ENCODE measurements at regions not wholly inside any gene's neighbourhood (a gene's known extent, or its start where the extent isn't known, plus 50 kb on each side); places are given as distances from the start of the nearest gene placed in this dataset.
"Not testable (repeated sequence)": the region's sequence is repeated elsewhere in the genome, so short reads cannot be mapped to it uniquely, and the experiment has no call there.

DNA sequence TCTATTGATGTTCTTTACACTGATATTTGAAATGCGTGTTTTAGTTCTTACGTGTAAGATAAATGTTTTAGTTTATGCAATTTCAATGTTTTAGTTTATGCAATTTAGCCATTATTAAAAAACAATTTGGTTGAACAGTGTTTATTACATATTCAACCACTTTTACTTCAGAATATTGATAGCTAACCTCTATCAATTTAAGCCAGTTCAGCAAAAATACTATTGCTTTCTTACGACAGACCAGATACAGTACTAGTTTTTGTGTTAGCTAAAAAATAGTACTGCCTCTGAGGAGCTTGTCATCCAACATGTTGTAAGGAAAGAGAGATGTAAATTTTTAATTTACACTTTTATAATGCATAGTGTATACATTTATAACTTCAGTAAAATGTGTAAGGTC is 361.7 kb upstream of the FAT1 start:
- H3K27me3 Mint-ChIP-seq (ENCODE audit: insufficient read depth) = peaks cover 2% of the 10 kb centered on the region; the same call in 1 of the 2 replicates
- H3K27ac Mint-ChIP-seq = no peak overlapping the region
- no peaks in the 10 kb centered on the region for H3K36me3 Mint-ChIP-seq (ENCODE audit: low read depth)
- no peak for DNase-seq
- no peaks in the 10 kb centered on the region for H3K9me3 Mint-ChIP-seq
- TF ChIP-seq, protein P1, sequence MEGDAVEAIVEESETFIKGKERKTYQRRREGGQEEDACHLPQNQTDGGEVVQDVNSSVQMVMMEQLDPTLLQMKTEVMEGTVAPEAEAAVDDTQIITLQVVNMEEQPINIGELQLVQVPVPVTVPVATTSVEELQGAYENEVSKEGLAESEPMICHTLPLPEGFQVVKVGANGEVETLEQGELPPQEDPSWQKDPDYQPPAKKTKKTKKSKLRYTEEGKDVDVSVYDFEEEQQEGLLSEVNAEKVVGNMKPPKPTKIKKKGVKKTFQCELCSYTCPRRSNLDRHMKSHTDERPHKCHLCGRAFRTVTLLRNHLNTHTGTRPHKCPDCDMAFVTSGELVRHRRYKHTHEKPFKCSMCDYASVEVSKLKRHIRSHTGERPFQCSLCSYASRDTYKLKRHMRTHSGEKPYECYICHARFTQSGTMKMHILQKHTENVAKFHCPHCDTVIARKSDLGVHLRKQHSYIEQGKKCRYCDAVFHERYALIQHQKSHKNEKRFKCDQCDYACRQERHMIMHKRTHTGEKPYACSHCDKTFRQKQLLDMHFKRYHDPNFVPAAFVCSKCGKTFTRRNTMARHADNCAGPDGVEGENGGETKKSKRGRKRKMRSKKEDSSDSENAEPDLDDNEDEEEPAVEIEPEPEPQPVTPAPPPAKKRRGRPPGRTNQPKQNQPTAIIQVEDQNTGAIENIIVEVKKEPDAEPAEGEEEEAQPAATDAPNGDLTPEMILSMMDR (IDR thresholded peaks at IDR 0.05) = no peak
- H3K4me3 Mint-ChIP-seq = no peak overlapping the region
- H3K4me1 Mint-ChIP-seq (ENCODE audit: low read depth) = peaks cover 4% of the 10 kb centered on the region

- Mint-ChIP-seq H3K4me1 (ENCODE audit: low read depth) (peaks cover 8% of the 10 kb centered on the region), H3K9me3 (no peaks in the 10 kb centered on the region), H3K36me3 (ENCODE audit: low read depth) (no peaks in the 10 kb centered on the region), H3K27me3 (ENCODE audit: insufficient read depth) (peaks cover 2% of the 10 kb centered on the region), H3K4me3 (no peak overlapping the region), H3K27ac (no peak overlapping the region)
- DNase-seq = no peak
- TF ChIP-seq, protein P1 (IDR thresholded peaks at IDR 0.05) = no peak
These were observed 362.5 kb upstream of the FAT1 start for GRCh38 chr4:187086151-187086550.

DNA sequence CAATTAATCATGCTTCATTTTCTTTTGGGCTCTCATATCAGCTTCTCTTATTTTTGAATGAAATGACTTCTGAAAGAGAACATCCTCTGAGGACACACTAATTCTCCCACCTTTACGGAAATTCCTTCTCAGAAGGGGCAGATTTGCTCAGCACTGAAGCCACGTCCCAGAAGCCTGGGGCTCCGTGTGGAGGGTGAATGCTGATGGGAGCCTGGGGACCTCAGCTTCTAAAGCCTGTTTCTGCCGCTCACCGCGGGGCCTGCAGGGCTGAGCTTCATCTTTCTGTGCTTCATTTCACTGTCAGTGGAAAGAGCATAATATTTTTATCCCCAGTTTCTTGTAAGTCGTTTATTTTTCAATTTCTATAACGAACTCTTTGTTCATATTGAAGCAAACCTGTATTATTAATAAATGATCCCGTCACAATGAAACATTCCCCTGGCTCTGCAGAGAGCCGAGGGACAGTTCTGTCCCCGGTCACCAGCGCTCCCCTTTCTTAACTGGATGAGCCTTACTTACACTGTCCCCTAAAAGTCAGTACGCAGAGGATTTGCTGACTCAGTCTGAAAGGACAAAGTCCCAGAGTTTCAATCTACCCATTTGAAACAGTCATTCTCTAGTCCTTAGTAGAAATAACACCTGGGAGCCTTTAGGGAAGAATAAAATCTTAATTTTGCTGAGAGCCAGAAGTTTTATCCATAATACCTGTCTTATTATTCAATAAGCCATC is 364.6 kb upstream of the FAT1 start:
- Mint-ChIP-seq H3K4me1 (ENCODE audit: low read depth) (peaks cover 8% of the 10 kb centered on the region), H3K4me3 (no peak overlapping the region), H3K9me3 (no peaks in the 10 kb centered on the region), H3K27me3 (ENCODE audit: insufficient read depth) (peaks cover 2% of the 10 kb centered on the region), H3K36me3 (ENCODE audit: low read depth) (no peaks in the 10 kb centered on the region), H3K27ac (no peak overlapping the region)
- no peak for DNase-seq
- TF ChIP-seq, protein P1 (IDR thresholded peaks at IDR 0.05) = no peak

DNA sequence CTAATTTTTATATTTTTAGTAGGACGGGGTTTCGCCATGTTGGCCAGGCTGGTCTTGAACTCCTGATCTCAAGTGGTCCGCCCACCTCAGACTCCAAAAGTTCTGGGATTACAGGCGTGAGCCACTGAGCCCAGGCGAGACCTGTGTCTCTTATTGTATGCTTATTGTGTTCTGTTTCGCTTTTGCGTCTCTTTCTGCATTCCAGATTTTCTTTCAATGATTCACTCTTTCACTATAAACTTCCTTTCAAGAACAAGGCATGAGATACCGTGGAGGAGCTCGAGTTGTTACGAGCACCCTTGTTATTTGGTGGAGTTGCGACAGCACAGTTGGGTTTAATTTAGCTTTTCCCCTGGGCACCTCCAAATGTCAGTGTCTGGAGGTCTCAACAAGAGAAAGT is 366.7 kb upstream of the FAT1 start:
- TF ChIP-seq, protein P1 (IDR thresholded peaks at IDR 0.05) = no peak
- no peaks in the 10 kb centered on the region for H3K9me3 Mint-ChIP-seq
- peak overlapping the region; percentile 73; the same call in 1 of the 2 replicates for H3K4me3 Mint-ChIP-seq
- H3K36me3 Mint-ChIP-seq (ENCODE audit: low read depth) = no peaks in the 10 kb centered on the region
- peak; percentile 1 for DNase-seq
- H3K27ac Mint-ChIP-seq = peak overlapping the region; percentile 70; the same call in 1 of the 2 replicates
- peaks cover 4% of the 10 kb centered on the region for H3K27me3 Mint-ChIP-seq (ENCODE audit: insufficient read depth)
- H3K4me1 Mint-ChIP-seq (ENCODE audit: low read depth) = peaks cover 8% of the 10 kb centered on the region

DNA sequence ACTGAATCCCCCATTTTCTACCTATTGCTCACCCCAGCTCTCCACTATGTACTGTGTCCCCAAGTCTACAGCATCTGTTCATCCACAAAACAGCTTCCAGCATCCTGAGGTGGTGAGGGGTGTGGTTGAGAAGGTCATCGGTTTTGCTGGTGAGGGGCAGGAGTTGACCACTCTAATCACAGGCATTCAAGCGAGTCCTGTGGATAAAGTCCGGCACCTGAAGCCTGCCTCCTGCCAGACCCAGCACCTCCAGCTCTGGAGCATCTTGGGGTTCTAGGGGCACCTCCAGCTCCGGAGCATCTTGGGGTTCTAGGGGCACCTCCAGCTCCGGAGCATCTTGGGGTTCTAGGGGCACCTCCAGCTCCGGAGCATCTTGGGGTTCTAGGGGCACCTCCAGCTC is 367.2 kb upstream of the FAT1 start:
- not testable (repeated sequence) for DNase-seq; H3K27me3 Mint-ChIP-seq (ENCODE audit: insufficient read depth); H3K9me3 Mint-ChIP-seq; H3K36me3 Mint-ChIP-seq (ENCODE audit: low read depth); H3K4me1 Mint-ChIP-seq (ENCODE audit: low read depth)
- H3K27ac Mint-ChIP-seq = peak overlapping the region; percentile 70; the same call in 1 of the 2 replicates
- H3K4me3 Mint-ChIP-seq = peak overlapping the region; percentile 73; the same call in 1 of the 2 replicates

GRCh38 chr4:187094144-187094543 is 370.5 kb upstream of the FAT1 start:
- peaks cover 14% of the 10 kb centered on the region for H3K36me3 Mint-ChIP-seq (ENCODE audit: low read depth)
- peaks cover 8% of the 10 kb centered on the region for H3K4me1 Mint-ChIP-seq (ENCODE audit: low read depth)

More at GRCh38 chr4:187094144-187094543, 370.5 kb upstream of the FAT1 start:
- Mint-ChIP-seq H3K9me3 (peaks cover 14% of the 10 kb centered on the region; the same call in 1 of the 2 replicates), H3K4me3 (no peak overlapping the region), H3K27me3 (ENCODE audit: insufficient read depth) (peaks cover 4% of the 10 kb centered on the region), H3K27ac (no peak overlapping the region)
- TF ChIP-seq, protein P1 (IDR thresholded peaks at IDR 0.05) = no peak
- DNase-seq = no peak

Data from HFFc6 (cell line).